ENCODE measurements at regions not wholly inside any gene's neighbourhood (a gene's known extent, or its start where the extent isn't known, plus 50 kb on each side); places are given as distances from the start of the nearest gene placed in this dataset.
A peak's percentile ranks its signal among the peaks of the same experiment; 100 is the strongest.

DNA sequence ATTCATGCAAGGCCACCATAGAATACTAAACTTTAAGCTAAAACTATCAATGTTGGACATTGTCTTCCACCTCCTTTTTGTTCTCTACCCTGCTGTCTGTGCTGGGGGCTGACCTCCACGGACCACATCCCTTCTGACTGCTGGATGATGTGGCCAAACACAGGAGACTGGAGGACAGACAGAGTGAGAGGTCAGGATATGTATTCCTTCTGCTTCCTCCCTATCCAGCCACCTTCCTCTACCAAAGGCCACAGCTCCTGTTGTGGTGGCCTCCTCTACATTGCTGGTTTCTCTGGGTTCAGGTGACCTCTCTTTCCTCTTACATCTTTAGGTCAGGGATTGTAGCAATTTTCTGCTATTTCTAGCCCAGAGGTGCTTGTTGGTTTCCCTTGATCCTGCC lies 148.1 kb downstream of the ACTBL2 start:
- DNase-seq = no peak

DNA sequence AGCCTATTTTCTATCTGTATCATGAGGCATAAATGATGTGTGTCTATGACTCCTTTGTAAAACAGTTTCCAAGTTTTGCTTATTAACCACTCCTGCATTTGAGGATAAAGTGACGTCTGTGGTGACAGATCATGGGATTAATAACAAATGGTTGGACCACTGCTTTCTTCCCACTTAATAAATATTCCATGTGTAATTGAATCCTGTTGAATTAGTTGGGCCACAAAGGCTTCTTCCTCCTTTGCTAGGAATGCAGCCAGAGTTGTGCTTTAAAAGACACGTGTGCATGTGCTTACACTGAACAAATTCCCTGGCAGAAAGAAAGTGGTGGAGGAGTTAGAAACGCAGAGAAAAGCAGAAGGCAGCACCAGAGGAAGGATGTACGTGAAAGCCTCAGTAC lies 150.2 kb downstream of the ACTBL2 start:
- DNase-seq = no peak

DNA sequence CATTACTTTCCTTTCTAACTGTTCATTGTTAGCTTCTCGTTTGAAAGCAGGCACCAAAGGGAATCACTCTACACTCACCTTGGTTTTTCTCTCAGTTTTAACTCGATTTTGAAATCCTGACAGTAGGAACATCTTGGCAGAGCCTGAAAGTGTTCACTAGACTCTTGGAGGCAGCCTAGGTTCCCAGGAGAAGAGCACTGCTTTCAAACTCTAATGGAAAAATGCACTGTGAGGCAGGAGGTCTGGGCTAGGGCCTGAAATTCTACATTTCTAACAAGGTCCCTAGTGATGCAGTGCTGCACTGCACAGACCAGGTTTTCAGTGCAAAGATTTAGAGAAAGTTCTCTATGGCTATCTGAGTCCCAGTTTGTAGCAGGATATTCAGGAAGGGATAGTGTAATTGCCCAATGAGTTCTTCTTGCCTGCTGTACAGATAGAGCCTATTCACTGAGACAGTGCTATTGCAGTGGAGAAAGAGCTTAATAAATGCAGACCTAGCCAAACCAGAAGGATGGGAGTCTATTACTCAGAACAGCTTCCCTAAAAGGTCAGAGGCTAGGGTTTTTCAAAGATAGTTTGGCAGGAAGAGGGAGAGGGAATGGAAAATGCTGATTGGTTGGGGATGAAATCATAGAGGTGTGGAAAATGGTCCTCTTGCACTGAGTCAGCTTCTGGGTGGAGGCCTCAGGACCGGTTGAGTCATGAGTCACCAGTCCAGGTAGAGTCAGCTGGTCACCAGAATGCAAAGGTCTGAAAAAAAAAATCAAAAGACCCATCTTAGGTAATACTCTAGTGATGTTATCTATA lies 153.9 kb downstream of the GPBP1 start:
- DNase-seq = no peak

DNA sequence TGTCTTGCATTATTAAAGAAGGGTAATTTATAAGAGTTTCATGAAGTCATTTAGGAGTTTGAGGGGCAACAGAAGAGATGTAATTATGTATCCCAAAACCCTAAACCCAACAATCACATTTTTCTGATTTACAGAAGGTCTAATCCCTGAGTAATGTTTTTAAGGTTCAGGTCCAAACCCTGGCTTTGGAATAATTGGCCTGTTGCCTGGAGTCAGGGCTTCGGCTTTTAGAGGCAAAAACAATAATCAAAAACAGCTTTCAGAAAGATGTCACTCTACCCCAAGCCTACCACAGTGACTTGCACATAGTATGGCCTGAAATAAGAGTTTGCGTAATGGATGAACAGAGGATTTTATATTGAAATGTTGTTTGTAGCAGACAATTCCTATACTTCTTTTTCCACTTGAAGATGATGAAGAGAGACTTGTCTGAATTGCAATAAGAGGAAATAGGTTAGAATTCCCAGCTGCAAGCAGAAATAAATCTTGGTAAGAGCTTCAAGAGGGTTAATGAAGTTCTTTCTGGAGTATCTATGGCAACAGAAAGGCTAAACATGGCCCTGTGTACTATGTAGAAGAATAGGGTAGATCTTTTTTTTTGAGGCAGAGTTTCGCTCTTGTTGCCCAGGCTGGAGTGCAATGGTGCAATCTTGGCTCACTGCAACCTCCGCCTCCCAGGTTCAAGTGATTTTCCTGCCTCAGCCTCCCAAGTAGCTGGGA lies 152.0 kb downstream of the GPBP1 start:
- no peak for DNase-seq

DNA sequence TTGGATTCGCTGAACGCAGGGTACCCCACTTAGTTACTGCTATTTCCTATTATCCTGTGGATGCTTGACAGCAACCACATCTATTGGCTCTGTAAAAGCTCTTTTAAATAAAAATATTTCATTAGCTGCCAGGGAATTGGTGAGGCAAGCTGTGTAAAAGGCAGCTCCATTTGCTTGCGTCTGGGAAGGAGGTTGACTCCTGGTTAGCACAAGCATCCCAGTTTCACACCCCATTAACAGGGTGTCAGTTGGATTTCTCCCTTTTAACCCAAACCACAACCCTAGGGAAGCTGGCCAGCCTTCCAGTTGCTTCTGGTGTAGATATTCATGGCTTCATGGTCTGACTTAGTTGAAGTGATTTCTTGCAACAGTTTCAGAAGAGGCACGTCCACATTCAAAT lies 151.0 kb downstream of the GPBP1 start:
- DNase-seq = no peak

DNA sequence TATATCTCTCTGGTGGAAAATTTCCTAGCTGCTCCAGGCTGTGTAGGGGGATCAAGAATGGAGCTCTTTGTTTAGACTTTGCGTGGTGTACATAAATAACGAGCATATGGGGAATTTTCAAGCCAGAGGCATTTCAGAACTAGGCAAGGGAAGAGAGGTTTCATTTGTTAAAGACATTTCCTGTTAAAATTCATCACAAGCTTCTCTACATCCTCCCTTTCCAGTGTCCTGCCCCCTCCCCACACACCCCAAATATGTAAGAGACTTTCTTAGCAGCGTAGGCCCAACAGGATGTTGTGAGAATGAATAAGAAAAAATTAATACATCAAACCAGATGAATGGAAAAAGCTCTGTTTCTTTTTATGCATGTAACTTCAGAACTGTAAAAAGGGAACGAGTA lies 150.3 kb downstream of the GPBP1 start:
- peak in 1 of 5 experiments; percentile 6 for DNase-seq

DNA sequence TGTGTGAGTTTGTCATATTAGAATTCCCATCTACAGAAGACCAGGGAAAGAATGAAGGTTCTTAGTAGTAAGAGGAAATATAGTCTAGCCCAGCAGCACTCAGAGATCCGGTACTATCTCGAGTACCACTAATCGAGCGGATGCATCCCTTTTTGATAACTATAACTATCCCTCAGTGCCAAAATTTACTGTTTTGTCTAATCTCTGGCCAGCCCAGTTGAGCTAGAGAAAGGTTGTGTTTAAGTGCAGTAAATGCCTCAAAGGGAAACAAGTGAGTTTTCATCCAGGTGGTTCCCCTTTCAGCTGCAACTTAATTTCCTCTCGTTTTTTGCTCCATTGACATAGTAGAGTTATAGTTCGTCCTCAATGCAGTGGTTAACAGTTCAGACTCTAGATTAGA lies 146.7 kb downstream of the GPBP1 start:
- DNase-seq = no peak

DNA sequence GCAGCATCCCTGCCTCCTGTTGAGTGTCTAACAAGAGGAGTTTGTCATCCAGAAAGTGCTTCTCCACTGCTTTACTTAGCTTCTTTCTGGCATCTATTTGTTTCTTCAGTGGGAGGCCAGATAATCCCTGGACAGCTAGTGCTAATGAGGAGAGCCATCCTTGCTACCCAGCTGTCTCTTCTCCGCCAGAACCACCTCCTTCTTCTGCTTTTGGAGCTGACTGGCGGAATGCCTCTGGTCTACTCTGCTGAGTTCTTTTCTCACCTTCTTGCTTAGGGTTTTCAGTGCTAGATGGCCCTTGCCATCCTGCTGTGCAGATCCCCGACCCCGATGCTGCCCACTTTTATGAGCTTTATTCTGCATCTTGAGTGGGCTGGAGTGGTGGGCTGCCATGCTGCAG lies 145.8 kb downstream of the GPBP1 start:
- no peak for DNase-seq

DNA sequence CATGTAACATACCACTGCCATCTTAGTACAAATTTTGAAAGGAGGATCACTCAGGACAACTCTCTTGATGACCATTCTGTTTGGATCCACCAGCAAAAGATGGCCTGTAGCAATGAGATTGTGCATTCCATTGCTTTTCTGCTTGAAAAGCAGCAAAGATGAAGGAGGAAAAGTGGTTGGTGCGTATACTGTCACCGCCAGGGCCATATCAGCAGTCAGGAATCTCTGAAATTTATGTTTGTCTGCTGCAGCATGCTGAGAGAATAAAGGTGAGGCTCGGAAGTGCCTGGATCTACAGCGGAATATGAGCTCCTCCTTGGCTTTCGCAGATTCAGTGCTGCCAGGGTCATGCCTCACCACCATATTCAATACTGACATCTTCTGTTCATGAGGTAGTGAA lies 144.4 kb downstream of the GPBP1 start:
- DNase-seq = no peak

DNA sequence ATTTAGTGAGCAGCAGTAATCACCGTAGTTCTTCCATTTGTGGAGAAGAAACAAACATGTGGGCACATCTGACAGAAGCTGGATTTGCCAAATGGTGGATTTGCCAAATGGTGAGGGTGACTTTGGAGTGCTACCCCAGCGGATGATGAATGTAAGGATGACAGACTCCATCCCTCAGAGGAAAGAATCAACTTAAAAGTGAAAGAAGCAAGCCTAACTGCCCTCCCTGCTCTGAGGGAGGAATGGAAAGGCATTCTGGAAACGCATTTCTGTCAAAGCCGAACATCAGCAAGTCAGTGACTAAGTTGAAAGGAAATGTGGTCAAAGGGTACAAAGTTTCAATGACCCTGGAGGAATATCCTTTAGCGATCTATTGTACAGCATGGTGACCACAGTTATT lies 143.5 kb downstream of the GPBP1 start:
- no peak for DNase-seq

DNA sequence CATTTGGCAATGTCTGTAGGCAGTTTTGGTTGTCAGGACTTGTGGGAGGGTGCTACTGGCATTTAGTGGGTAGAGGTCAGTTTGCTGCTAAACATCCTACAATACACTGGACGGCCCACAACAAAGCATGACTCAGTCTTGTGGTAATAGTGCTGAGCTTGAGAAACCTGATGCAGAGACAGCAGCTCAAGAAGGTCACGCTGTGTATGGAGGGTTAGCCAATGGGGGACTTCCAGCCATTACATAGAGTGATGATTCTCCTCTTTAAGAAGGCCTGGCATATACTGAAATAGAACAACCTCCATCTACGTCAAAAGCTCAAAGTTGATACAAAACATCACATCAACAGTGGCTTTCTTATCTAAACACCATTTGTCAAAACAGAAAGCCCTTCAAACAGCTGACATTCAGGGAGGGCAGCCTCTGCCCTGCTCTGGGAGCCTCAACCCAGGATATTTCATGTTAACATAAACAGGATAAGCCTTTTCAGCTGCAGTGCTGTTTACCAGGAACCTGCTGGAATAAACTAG lies 143.0 kb downstream of the GPBP1 start:
- peak in 1 of 5 experiments; percentile 33 for DNase-seq

DNA sequence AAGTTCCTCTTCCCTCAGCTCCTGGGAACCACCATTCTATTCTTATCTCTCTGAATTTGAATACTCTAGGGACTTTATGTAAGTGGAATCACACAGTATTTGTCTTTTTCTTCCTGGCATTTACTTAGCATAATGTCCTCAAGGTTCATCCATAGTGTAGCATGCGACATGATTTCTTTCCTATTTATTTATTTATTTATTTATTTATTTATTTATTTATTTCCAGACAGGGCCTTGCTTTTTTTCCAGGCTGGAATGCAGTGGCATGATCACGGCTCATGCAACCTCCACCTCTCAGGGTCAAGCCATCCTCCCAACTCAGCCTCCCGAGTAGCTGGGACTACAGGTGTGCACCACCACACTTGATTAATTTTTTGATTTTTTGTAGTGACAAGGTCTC lies 142.1 kb downstream of the GPBP1 start:
- no peak for DNase-seq

Measured in T-helper 2 cell (primary cell).